HAP-1 (cell line): ENCODE measurements at regions not wholly inside any gene's neighbourhood (a gene's known extent, or its start where the extent isn't known, plus 50 kb on each side); places are given as distances from the start of the nearest gene placed in this dataset.
"Not testable (repeated sequence)": the region's sequence is repeated elsewhere in the genome, so short reads cannot be mapped to it uniquely, and the experiment has no call there.

Experiments used
- DNase-seq, 2 experiments: peaks; one replicate each; pipeline ENCODE4 v3.0.0-alpha.2; 2016 to 2020; ENCODE audit warnings: low spot score in 2 of 2
- H3K27me3 ChIP-seq: fragments of 250-450 bp; sonication (Bioruptor Pico); 2 replicates; pipeline ENCODE4 v1.5.1; 2020; ENCODE audit warnings: low read depth, mild to moderate bottlenecking, moderate library complexity
- H3K36me3 ChIP-seq: fragments of 250-450 bp; sonication (Bioruptor Pico); replicated peaks from 2 replicates; pipeline ENCODE4 v1.5.1; 2020; ENCODE audit warnings: mild to moderate bottlenecking
- H3K4me1 ChIP-seq: fragments of 250-450 bp; sonication (Bioruptor Pico); 2 replicates; pipeline ENCODE4 v1.5.1; 2020; ENCODE audit warnings: mild to moderate bottlenecking
- H3K4me3 ChIP-seq: fragments of 250-450 bp; sonication (Bioruptor Pico); 2 replicates; pipeline ENCODE4 v1.5.1; 2020; ENCODE audit warnings: mild to moderate bottlenecking, moderate library complexity
- H3K9me3 ChIP-seq: fragments of 250-450 bp; sonication (Bioruptor Pico); 2 replicates; pipeline ENCODE4 v1.5.1; 2020; ENCODE audit warnings: mild to moderate bottlenecking, moderate library complexity
- in situ Hi-C: fragments of 300-500 bp; cut with MboI; formaldehyde crosslinking; loops from 3 replicates; pipeline ENCODE4 v1.14.3; 2020; ENCODE audit warnings: low sequenced_read_pairs, inconsistent platforms, mixed read lengths

GRCh38 chr12:131207841-131208240 is 254.1 kb downstream of the ADGRD1 start:
- H3K9me3 ChIP-seq, H3K4me1 ChIP-seq, H3K36me3 ChIP-seq, H3K27me3 ChIP-seq, DNase-seq, H3K4me3 ChIP-seq, in situ Hi-C loops: not testable (repeated sequence)

DNA sequence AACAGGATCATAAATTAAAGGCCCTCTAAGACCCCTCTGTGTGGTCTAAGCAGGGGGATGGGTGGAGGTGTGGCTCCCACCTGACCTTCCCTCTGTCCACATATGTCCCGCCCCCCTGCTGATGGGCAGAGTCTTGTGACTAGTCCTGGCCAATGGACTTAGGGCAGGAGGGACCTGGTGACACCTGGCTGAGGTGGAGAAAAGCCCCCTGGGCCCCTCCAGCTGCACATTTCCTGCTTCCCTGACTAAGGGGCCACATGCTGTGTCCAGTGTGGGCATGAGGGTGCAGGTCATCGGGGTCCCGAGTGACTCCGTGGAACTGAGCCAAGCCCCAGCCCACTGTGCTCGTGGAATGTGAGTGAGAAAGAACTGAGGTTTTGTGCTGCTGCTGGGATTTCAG is 254.7 kb downstream of the ADGRD1 start:
- no peaks in the 10 kb centered on the region for H3K9me3 ChIP-seq
- no peaks in the 10 kb centered on the region for H3K27me3 ChIP-seq
- H3K4me3 ChIP-seq: no peak overlapping the region
- no peaks in the 10 kb centered on the region for H3K4me1 ChIP-seq
- DNase-seq: no peak
- in situ Hi-C loops: no loop called here
- H3K36me3 ChIP-seq: no peaks in the 10 kb centered on the region

DNA sequence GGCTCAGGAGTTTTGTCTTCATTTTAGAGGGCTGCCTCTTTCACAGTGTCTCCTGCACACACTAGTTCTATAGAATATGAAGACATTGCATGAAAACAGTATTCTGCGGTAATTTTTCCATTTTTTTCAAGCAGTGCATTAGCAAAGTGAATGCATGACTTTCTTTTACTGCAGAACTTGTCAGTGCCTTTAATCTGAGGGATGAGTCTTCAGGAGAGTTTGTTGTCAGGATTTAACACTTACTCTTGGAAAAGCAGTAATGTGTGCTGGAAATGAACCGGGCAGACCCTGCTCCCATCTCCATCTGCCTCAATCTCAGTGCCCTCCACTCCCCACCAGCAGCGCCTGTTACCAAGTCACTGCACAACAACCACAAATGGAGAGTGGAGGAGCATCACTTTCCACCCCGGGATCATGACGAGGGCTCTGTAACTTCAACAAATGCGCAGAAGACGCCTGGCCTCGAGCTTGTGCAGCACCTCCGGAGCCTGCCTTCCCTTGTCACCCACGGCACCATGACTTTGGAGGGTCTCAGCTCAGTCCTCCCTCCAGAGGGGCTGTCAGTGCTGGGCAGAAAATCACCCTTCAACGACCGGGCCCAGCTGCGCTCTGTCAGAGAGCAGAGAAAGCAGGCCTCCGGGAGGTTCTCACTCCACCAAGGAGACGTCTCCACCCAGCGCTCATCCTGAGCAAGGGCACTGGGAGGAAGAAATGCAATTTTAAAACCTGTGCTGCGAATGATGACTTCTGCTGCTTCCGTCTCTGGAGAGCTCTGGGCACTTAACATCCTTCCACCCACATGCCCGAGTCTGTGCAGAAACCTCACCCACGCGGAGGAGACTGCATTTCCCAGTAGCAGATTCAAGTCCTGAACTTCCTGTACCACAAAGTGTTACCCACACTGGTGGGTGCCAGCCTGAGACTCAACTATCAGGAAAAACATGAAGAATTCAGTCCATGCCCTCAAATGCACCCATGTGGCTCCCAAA is 255.7 kb downstream of the ADGRD1 start:
- H3K27me3 ChIP-seq: no peaks in the 10 kb centered on the region
- H3K4me1 ChIP-seq: no peaks in the 10 kb centered on the region
- H3K9me3 ChIP-seq: no peaks in the 10 kb centered on the region
- no peak overlapping the region for H3K4me3 ChIP-seq
- no peaks in the 10 kb centered on the region for H3K36me3 ChIP-seq
- in situ Hi-C loops: no loop called here
- DNase-seq: no peak

DNA sequence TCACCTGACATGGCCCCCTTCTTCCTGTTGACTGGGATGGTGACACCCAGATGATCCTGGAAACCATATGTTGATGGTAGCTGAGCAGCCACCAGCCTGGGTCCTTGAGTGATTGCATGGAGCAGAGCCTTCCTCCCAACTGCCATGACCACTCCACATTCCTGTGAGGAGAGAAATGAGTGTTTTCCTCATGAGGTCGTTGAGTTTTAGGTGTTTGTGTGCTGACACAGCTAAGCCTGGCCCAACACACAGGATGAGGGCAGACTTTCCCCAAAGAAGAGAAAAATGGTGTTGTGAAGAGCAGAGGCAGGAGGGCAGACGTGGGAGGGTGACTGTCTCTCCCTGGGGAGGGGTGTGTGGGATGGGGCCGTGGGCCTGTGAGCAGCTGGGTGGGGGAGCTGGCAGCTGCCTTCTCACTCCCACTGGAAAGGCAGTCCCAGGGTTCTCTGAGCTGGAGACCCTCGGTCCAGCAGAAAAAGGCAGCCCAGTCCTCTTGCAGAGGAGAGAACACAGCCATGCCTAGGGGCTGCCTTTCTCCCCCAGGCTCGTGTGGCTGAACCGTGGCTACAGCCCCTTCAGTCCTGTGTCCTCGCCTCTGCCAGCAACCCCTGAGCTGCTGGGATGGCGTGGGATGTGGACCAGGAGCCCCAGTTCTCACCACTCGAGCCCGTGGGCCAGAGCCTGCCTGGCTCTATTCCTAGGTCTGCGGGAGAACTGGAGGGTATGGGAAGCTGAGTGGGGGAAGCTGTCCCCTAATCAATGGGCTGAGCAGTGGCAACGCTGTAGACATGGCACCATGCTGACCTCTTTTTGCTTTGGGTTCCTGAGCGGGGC is 257.0 kb downstream of the ADGRD1 start:
- Histone ChIP-seq H3K27me3 (no peaks in the 10 kb centered on the region), H3K9me3 (no peaks in the 10 kb centered on the region), H3K4me3 (no peak overlapping the region), H3K36me3 (no peaks in the 10 kb centered on the region), H3K4me1 (no peaks in the 10 kb centered on the region)
- in situ Hi-C loops: no loop called here
- DNase-seq: no peak

- H3K4me1 ChIP-seq: no peaks in the 10 kb centered on the region
- no peaks in the 10 kb centered on the region for H3K36me3 ChIP-seq
- DNase-seq: no peak
- no peaks in the 10 kb centered on the region for H3K9me3 ChIP-seq
- H3K27me3 ChIP-seq: no peaks in the 10 kb centered on the region
- in situ Hi-C loops: no loop called here
- no peak overlapping the region for H3K4me3 ChIP-seq
Observed at GRCh38 chr12:131211340-131211938, 257.7 kb downstream of the ADGRD1 start.

GRCh38 chr12:131213896-131214442 is 260.3 kb downstream of the ADGRD1 start:
- DNase-seq: no peak
- peaks cover 16% of the 10 kb centered on the region for H3K27me3 ChIP-seq
- no peaks in the 10 kb centered on the region for H3K4me1 ChIP-seq
- no peaks in the 10 kb centered on the region for H3K36me3 ChIP-seq
- no peaks in the 10 kb centered on the region for H3K9me3 ChIP-seq
- in situ Hi-C loops: no loop called here
- H3K4me3 ChIP-seq: no peak overlapping the region

DNA sequence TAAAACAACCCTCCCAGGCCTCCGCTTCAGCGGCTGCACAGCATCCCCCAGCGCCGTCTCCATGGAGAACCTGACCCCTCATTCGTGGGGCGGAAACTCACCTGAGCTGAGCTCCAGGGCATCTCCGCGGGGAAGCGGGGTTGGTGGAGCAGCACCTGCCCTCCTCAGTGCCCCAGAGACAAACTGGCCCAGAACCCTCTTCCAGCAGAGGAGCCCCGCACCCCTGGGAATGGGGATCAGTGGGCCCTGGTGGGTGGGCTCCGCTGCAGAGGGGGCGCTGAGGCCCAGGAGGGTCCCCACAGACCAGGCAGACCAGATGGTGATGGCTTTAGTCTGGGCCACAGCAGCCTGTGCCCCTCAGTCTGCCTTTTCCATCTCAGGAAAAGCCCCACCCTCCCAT is 261.2 kb downstream of the ADGRD1 start:
- H3K4me1 ChIP-seq, H3K36me3 ChIP-seq, in situ Hi-C loops, H3K4me3 ChIP-seq, H3K9me3 ChIP-seq, DNase-seq: not testable (repeated sequence)
- H3K27me3 ChIP-seq: peaks cover 16% of the 10 kb centered on the region

DNA sequence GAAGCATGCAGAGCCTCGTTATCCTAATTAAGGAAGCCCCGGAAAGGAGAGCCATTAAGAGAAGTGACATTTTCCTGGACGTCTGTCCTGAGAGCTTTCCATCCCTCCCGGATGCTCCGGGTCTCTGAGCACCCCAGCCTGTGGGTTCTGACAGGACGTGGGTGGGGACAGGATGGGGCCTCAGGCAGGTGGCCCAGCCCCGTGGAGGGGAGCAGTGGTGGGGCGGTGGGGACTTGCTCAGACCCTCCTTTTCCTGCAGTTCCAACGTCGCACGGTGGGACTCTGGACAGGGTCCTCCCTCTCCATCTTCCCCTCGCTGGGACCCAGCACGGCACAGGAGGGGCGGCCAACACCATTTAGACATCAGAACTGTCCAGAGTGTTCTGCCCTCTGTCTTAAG is 262.9 kb downstream of the ADGRD1 start:
- in situ Hi-C loops: not testable (repeated sequence)

DNA sequence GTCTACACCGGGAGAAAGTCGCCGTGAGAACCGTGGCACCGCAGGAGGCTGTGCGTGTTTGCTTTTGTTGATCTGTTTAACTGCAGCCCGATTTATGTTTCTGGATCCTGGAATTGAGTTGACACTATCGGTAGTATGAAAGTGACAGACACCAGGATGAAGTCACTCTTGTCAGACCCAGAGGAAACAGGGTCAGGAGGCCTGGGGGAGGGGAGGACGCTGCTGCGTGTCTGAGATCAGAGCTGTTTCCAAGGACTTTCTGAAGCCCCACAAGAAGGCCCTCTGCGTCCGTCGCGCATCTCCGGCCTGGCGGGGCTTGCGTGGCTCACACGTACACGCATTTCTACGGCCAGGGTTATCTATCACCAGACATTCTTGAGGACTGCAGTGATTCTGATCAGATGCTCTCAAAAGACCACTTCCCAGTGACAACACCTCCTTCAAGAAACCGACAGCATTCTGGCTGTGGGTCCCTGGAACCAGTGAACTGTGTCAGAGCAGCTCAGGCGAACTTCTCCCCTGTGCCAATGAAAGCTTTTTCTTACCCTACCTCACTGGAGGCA is 263.4 kb downstream of the ADGRD1 start:
- Histone ChIP-seq H3K4me1 (no peaks in the 10 kb centered on the region), H3K4me3 (no peak overlapping the region), H3K9me3 (no peaks in the 10 kb centered on the region), H3K27me3 (peaks cover 16% of the 10 kb centered on the region), H3K36me3 (no peaks in the 10 kb centered on the region)
- in situ Hi-C loops: no loop called here
- DNase-seq: no peak

More for the DNA sequence above, 262.9 kb downstream of the ADGRD1 start:
- DNase-seq, H3K4me1 ChIP-seq, H3K9me3 ChIP-seq, H3K4me3 ChIP-seq, H3K36me3 ChIP-seq: not testable (repeated sequence)
- H3K27me3 ChIP-seq: peaks cover 16% of the 10 kb centered on the region

GRCh38 chr12:131218026-131218922 is 264.6 kb downstream of the ADGRD1 start:
- DNase-seq: no peak
- Histone ChIP-seq H3K9me3 (no peaks in the 10 kb centered on the region), H3K4me1 (no peaks in the 10 kb centered on the region), H3K36me3 (no peaks in the 10 kb centered on the region), H3K4me3 (no peak overlapping the region), H3K27me3 (peaks cover 16% of the 10 kb centered on the region)
- in situ Hi-C loops: no loop called here

DNA sequence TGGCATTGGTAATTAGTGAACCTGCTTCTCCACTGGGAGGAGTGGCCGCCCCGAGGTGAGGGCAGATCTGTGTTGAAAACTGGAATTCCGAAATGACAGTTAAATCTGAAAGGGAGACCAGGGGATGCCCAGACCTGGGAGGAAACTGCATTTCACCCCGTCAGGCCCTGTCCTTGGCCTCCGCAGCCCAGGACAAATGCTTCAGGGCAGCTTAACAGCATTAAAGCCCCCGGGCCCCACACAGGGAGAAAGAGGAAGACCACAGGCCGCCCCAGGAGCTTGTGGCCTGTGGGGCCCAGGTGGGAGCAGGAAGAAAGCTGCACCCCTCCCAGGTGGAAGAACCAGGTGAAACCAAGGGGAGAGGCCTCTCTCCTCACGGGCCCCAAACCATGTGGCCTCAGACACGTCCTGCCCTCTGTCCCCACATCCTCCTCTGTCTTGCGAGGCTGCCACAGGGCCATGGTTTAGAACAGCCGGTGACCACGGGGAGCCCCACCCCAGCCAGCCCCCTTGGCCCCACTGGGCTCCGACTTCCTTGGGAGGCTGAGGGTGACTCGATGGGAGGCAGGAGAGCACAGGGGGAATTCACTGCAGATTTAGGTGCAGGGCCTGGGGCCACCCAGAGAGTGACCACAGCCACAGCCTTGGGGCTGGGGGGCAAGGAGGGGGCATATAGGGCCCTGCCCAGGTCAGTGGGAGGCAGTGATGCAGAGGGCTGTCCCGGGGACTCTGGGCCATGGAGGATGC is 265.4 kb downstream of the ADGRD1 start:
- Histone ChIP-seq H3K27me3 (peaks cover 16% of the 10 kb centered on the region), H3K4me1 (no peaks in the 10 kb centered on the region), H3K36me3 (no peaks in the 10 kb centered on the region), H3K4me3 (no peak overlapping the region), H3K9me3 (no peaks in the 10 kb centered on the region)
- in situ Hi-C loops: no loop called here
- DNase-seq: no peak

DNA sequence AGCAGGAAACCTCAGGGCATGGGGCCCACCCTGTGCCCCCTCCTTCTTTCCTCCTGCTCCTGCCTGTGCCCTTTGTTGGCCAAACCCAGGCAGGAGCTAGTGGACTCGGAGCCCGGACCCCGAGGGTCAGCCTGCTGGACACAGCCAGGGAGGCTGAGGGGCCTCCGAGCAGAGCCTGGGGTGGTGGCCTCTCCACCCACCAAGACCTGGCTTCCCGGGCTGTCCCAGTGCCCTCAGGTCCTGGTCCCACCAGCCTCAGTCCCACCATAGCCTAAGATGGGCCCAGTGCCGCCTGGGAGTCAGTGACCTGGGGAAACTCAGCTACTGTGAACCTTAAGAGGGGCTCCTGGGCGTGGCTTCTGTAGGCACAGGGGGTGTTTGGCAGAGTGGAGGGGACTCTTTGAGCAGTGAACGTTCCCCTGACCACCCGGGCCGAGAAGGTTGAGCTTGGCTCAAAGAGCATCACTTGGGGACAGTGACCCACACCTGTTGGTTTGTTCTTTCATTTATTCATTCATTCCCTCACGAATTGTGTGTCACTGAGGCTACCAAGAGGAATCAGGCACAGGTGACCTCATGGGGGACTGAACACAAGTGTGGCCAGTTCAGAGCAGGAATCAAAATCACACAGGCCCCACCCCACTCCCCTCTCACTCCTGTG is 266.1 kb downstream of the ADGRD1 start:
- in situ Hi-C loops: no loop called here
- Histone ChIP-seq H3K9me3 (no peaks in the 10 kb centered on the region), H3K36me3 (no peaks in the 10 kb centered on the region), H3K4me1 (no peaks in the 10 kb centered on the region), H3K4me3 (no peak overlapping the region), H3K27me3 (peaks cover 16% of the 10 kb centered on the region)
- DNase-seq: no peak
